ENCODE measurements at regions not wholly inside any gene's neighbourhood (a gene's known extent, or its start where the extent isn't known, plus 50 kb on each side); places are given as distances from the start of the nearest gene placed in this dataset.

- in situ Hi-C loops (cut with MboI): no loop called here
- H3K79me2 ChIP-seq (ENCODE audit: insufficient read depth): no peaks in the 10 kb centered on the region
- no peak overlapping the region for H2AFZ ChIP-seq
- H3F3A ChIP-seq (ENCODE audit: insufficient read depth): no peaks in the 10 kb centered on the region
- peaks cover 100% of the 10 kb centered on the region for H3K27me3 ChIP-seq (replicated peaks; ENCODE audit: insufficient read depth)
- no peak overlapping the region for H3K4me3 ChIP-seq
- H3K27ac ChIP-seq: no peak overlapping the region
- H3K9me3 ChIP-seq (ENCODE audit: low read depth): no peaks in the 10 kb centered on the region
- peaks cover 8% of the 10 kb centered on the region; the same call in 1 of the 2 replicates for H3K4me1 ChIP-seq (ENCODE audit: insufficient read depth)
- no peaks in the 10 kb centered on the region for H3K36me3 ChIP-seq (ENCODE audit: low read depth)
- no peak for DNase-seq
- no peak overlapping the region for H3K9ac ChIP-seq
- TF ChIP-seq EZH2phosphoT487 (IDR thresholded peaks at IDR 0.05; ENCODE audit: insufficient read depth, low read depth) (no peak), EZH2 (IDR thresholded peaks at IDR 0.05; ENCODE audit: insufficient read depth, poor library complexity, severe bottlenecking) (peak; percentile 6)
- 24 to 31% methylated on average over 2 of the region's 2 CpGs for WGBS, 2 experiments (ENCODE audit: low coverage in 1 of 2, low lambda C conversion rate in 2 of 2, missing lambda C conversion rate in 2 of 2)
- H4K20me1 ChIP-seq (ENCODE audit: insufficient read depth): no peaks in the 10 kb centered on the region
- no peaks in the 10 kb centered on the region for H3K9me2 ChIP-seq (ENCODE audit: insufficient read depth)
- no peak overlapping the region for H3K4me2 ChIP-seq (ENCODE audit: unreplicated experiment)
Observed at GRCh38 chr15:96418146-96418545, 87.6 kb downstream of the NR2F2 start.

- Histone ChIP-seq H3K79me2 (ENCODE audit: insufficient read depth) (no peaks in the 10 kb centered on the region), H3K36me3 (ENCODE audit: low read depth) (no peaks in the 10 kb centered on the region), H2AFZ (0 out of 2 replicates have a peak overlapping the region, but pooled peaks have one; percentile 14), H3K9me3 (ENCODE audit: low read depth) (no peaks in the 10 kb centered on the region), H3K9ac (no peak overlapping the region), H3K4me3 (peak overlapping the region; percentile 1; the same call in 1 of the 2 replicates), H3K27ac (no peak overlapping the region), H3K4me1 (ENCODE audit: insufficient read depth) (peaks cover 8% of the 10 kb centered on the region; the same call in 1 of the 2 replicates), H3K9me2 (ENCODE audit: insufficient read depth) (no peaks in the 10 kb centered on the region), H3K27me3 (replicated peaks; ENCODE audit: insufficient read depth) (peaks cover 94% of the 10 kb centered on the region), H3F3A (ENCODE audit: insufficient read depth) (no peaks in the 10 kb centered on the region), H4K20me1 (ENCODE audit: insufficient read depth) (no peaks in the 10 kb centered on the region), H3K4me2 (ENCODE audit: unreplicated experiment) (peak overlapping the region; percentile 27)
- DNase-seq: peak; percentile 63
- in situ Hi-C loops (cut with MboI): no loop called here
- no peak for TF ChIP-seq EZH2 (IDR thresholded peaks at IDR 0.05; ENCODE audit: insufficient read depth, poor library complexity, severe bottlenecking)
- TF ChIP-seq EZH2phosphoT487 (IDR thresholded peaks at IDR 0.05; ENCODE audit: insufficient read depth, low read depth): no peak
- 18 to 25% methylated on average over 8 of the region's 8 CpGs for WGBS, 2 experiments (ENCODE audit: low coverage in 1 of 2, low lambda C conversion rate in 2 of 2, missing lambda C conversion rate in 2 of 2)
Observed at GRCh38 chr15:96421178-96421601, 90.7 kb downstream of the NR2F2 start.

GRCh38 chr15:96422125-96422524 is 91.6 kb downstream of the NR2F2 start:
- WGBS, 2 experiments (ENCODE audit: low coverage in 1 of 2, low lambda C conversion rate in 2 of 2, missing lambda C conversion rate in 2 of 2): 69 to 72% methylated on average over 7 of the region's 7 CpGs
- no peak overlapping the region for H2AFZ ChIP-seq

GRCh38 chr15:96424674-96425073 is 94.2 kb downstream of the NR2F2 start:
- Histone ChIP-seq H3K79me2 (ENCODE audit: insufficient read depth) (no peaks in the 10 kb centered on the region), H3F3A (ENCODE audit: insufficient read depth) (peaks cover 9% of the 10 kb centered on the region; the same call in 1 of the 2 replicates), H3K27me3 (replicated peaks; ENCODE audit: insufficient read depth) (peaks cover 59% of the 10 kb centered on the region), H2AFZ (no peak overlapping the region), H3K4me3 (no peak overlapping the region), H4K20me1 (ENCODE audit: insufficient read depth) (no peaks in the 10 kb centered on the region), H3K9ac (no peak overlapping the region), H3K9me2 (ENCODE audit: insufficient read depth) (no peaks in the 10 kb centered on the region), H3K9me3 (ENCODE audit: low read depth) (no peaks in the 10 kb centered on the region), H3K27ac (no peak overlapping the region), H3K4me2 (ENCODE audit: unreplicated experiment) (no peak overlapping the region), H3K4me1 (ENCODE audit: insufficient read depth) (peaks cover 20% of the 10 kb centered on the region), H3K36me3 (ENCODE audit: low read depth) (no peaks in the 10 kb centered on the region)
- WGBS, 2 experiments (ENCODE audit: low coverage in 1 of 2, low lambda C conversion rate in 2 of 2, missing lambda C conversion rate in 2 of 2): 68 to 73% methylated on average over 4 of the region's 4 CpGs
- in situ Hi-C loops (cut with MboI): no loop called here
- TF ChIP-seq EZH2phosphoT487 (IDR thresholded peaks at IDR 0.05; ENCODE audit: insufficient read depth, low read depth): no peak
- no peak for TF ChIP-seq EZH2 (IDR thresholded peaks at IDR 0.05; ENCODE audit: insufficient read depth, poor library complexity, severe bottlenecking)
- DNase-seq: no peak

More at GRCh38 chr15:96422125-96422524, 91.6 kb downstream of the NR2F2 start:
- H3F3A ChIP-seq (ENCODE audit: insufficient read depth): no peaks in the 10 kb centered on the region
- H3K27ac ChIP-seq: no peak overlapping the region
- H4K20me1 ChIP-seq (ENCODE audit: insufficient read depth): no peaks in the 10 kb centered on the region
- no peak overlapping the region for H3K4me2 ChIP-seq (ENCODE audit: unreplicated experiment)
- H3K9ac ChIP-seq: no peak overlapping the region
- no peak for DNase-seq
- no peaks in the 10 kb centered on the region for H3K9me3 ChIP-seq (ENCODE audit: low read depth)
- peaks cover 85% of the 10 kb centered on the region for H3K27me3 ChIP-seq (replicated peaks; ENCODE audit: insufficient read depth)
- in situ Hi-C loops (cut with MboI): no loop called here
- H3K9me2 ChIP-seq (ENCODE audit: insufficient read depth): no peaks in the 10 kb centered on the region
- no peaks in the 10 kb centered on the region for H3K36me3 ChIP-seq (ENCODE audit: low read depth)
- peaks cover 8% of the 10 kb centered on the region; the same call in 1 of the 2 replicates for H3K4me1 ChIP-seq (ENCODE audit: insufficient read depth)
- TF ChIP-seq EZH2 (IDR thresholded peaks at IDR 0.05; ENCODE audit: insufficient read depth, poor library complexity, severe bottlenecking) (no peak), EZH2phosphoT487 (IDR thresholded peaks at IDR 0.05; ENCODE audit: insufficient read depth, low read depth) (no peak)
- no peak overlapping the region for H3K4me3 ChIP-seq
- H3K79me2 ChIP-seq (ENCODE audit: insufficient read depth): no peaks in the 10 kb centered on the region

GRCh38 chr15:96428742-96429141 is 98.2 kb downstream of the NR2F2 start:
- Histone ChIP-seq H2AFZ (no peak overlapping the region), H3K9me3 (ENCODE audit: low read depth) (no peaks in the 10 kb centered on the region), H4K20me1 (ENCODE audit: insufficient read depth) (no peaks in the 10 kb centered on the region), H3F3A (ENCODE audit: insufficient read depth) (peaks cover 9% of the 10 kb centered on the region; the same call in 1 of the 2 replicates), H3K27ac (peak overlapping the region; percentile 50; the same call in 1 of the 2 replicates), H3K9me2 (ENCODE audit: insufficient read depth) (no peaks in the 10 kb centered on the region), H3K4me2 (ENCODE audit: unreplicated experiment) (peak overlapping the region; percentile 32), H3K4me1 (ENCODE audit: insufficient read depth) (peaks cover 12% of the 10 kb centered on the region), H3K4me3 (no peak overlapping the region), H3K36me3 (ENCODE audit: low read depth) (no peaks in the 10 kb centered on the region), H3K27me3 (replicated peaks; ENCODE audit: insufficient read depth) (peaks cover 34% of the 10 kb centered on the region), H3K9ac (no peak overlapping the region), H3K79me2 (ENCODE audit: insufficient read depth) (no peaks in the 10 kb centered on the region)
- in situ Hi-C loops (cut with MboI): no loop called here
- DNase-seq: peak; percentile 97
- no peak for TF ChIP-seq EZH2phosphoT487 (IDR thresholded peaks at IDR 0.05; ENCODE audit: insufficient read depth, low read depth)
- TF ChIP-seq EZH2 (IDR thresholded peaks at IDR 0.05; ENCODE audit: insufficient read depth, poor library complexity, severe bottlenecking): no peak

All from GM23248 (cell line).